Uterus (tissue), 3 donors: ENCODE measurements at regions not wholly inside any gene's neighbourhood (a gene's known extent, or its start where the extent isn't known, plus 50 kb on each side); places are given as distances from the start of the nearest gene placed in this dataset.

ENCODE experiments used
- DNase-seq, 2 donors: peaks; one replicate each; pipeline ENCODE4 v3.0.0-alpha.2; 2019 to 2020
- H3K27ac ChIP-seq, 2 donors: fragments of 200-600 bp; sonication (generic); 1 replicate in 1 of 2; 2 replicates in 1 of 2; pipeline ENCODE4 v1.5.1; 2016 to 2018
- H3K27me3 ChIP-seq, 2 donors: fragments of 200-600 bp; sonication (generic); one replicate each; pipeline ENCODE4 v1.5.1; 2018 to 2019; ENCODE audit warnings: control low read depth in 1 of 2
- H3K36me3 ChIP-seq, 2 donors: fragments of 200-600 bp; sonication (generic); one replicate each; pipeline ENCODE4 v1.5.1; 2019; ENCODE audit warnings: control low read depth in 1 of 2
- H3K4me1 ChIP-seq, 2 donors: fragments of 200-600 bp; sonication (generic); one replicate each; pipeline ENCODE4 v1.5.1; 2018 to 2019; ENCODE audit warnings: control low read depth in 1 of 2
- H3K4me3 ChIP-seq, 2 donors: fragments of 200-600 bp; sonication (generic); 1 replicate in 1 of 2; 2 replicates in 1 of 2; pipeline ENCODE4 v1.5.1; 2018 to 2019; ENCODE audit warnings: mild to moderate bottlenecking in 1 of 2
- H3K9me3 ChIP-seq, 2 donors: fragments of 200-600 bp; sonication (generic); one replicate each; pipeline ENCODE4 v1.5.1; 2019; ENCODE audit warnings: control low read depth in 1 of 2
- CTCF ChIP-seq, 4 experiments: fragments of 200-600 bp in 2 of 4; fragments of 450-650 bp in 2 of 4; sonication (generic) in 2 of 4; IDR thresholded peaks; one replicate each; pipeline ENCODE4 v1.5.1; 2016 to 2019; ENCODE audit warnings: antibody characterized with exemption in 4 of 4, mild to moderate bottlenecking in 2 of 4, moderate library complexity in 1 of 4
- POLR2A ChIP-seq, 2 donors: fragments of 450-650 bp; IDR thresholded peaks; one replicate each; pipeline ENCODE4 v1.6.1; 2016; ENCODE audit warnings: antibody characterized with exemption in 2 of 2, mild to moderate bottlenecking in 1 of 2, moderate library complexity in 1 of 2
- intact Hi-C: fragments of 100-400 bp; cut with DNase I; formaldehyde crosslinking; loops from one replicate; pipeline ENCODE4 v1.15.1; 2023; ENCODE audit warnings: low total_unique reads
- donor health status: DM: yes; HTN: yes; CAD: no.

DNA sequence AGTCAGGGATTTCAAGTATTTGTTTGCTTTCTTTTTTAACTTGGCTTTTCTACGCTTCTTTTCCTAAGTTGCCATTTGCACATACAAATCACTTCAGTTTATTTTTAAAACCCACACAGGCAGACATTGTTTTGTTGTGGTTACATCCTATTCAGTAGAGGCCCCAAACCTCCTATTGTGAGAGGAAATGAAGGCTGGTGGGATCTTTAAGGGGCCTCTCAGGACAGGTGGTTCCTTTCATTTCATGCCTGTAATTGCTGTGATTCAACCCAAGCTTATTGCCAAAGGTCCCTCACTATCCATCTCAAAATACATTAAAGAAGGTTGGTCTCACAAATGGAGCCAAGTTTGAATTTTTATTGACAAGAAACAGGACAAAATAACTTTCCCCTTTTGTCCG lies 257.1 kb downstream of the ADAMTS20 start:
- no peaks in the 10 kb centered on the region for H3K36me3 ChIP-seq
- no peak for TF ChIP-seq POLR2A (IDR thresholded peaks at IDR 0.05)
- TF ChIP-seq CTCF (IDR thresholded peaks at IDR 0.05): no peak
- H3K27ac ChIP-seq: no peak overlapping the region
- no peak for DNase-seq
- H3K9me3 ChIP-seq: no peaks in the 10 kb centered on the region
- no peak overlapping the region for H3K4me3 ChIP-seq
- H3K4me1 ChIP-seq: no peaks in the 10 kb centered on the region
- no peaks in the 10 kb centered on the region for H3K27me3 ChIP-seq
- intact Hi-C loops: no loop called here

- intact Hi-C loops: no loop called here
- Histone ChIP-seq H3K27me3 (no peaks in the 10 kb centered on the region), H3K4me3 (no peak overlapping the region), H3K4me1 (no peaks in the 10 kb centered on the region), H3K36me3 (no peaks in the 10 kb centered on the region), H3K27ac (no peak overlapping the region), H3K9me3 (no peaks in the 10 kb centered on the region)
- TF ChIP-seq POLR2A (IDR thresholded peaks at IDR 0.05) (no peak), CTCF (IDR thresholded peaks at IDR 0.05) (no peak)
- DNase-seq: no peak
Measured at GRCh38 chr12:43294147-43294546, 257.9 kb downstream of the ADAMTS20 start.

GRCh38 chr12:43293396-43293795 lies 258.6 kb downstream of the ADAMTS20 start:
- intact Hi-C loops: no loop called here
- no peaks in the 10 kb centered on the region for H3K4me1 ChIP-seq
- no peak for DNase-seq
- no peaks in the 10 kb centered on the region for H3K27me3 ChIP-seq
- no peak overlapping the region for H3K4me3 ChIP-seq
- no peaks in the 10 kb centered on the region for H3K9me3 ChIP-seq
- H3K27ac ChIP-seq: no peak overlapping the region
- no peak for TF ChIP-seq POLR2A (IDR thresholded peaks at IDR 0.05)
- no peak for TF ChIP-seq CTCF (IDR thresholded peaks at IDR 0.05)
- H3K36me3 ChIP-seq: no peaks in the 10 kb centered on the region

GRCh38 chr12:43292699-43293098 lies 259.3 kb downstream of the ADAMTS20 start:
- Histone ChIP-seq H3K4me3 (no peak overlapping the region), H3K27me3 (no peaks in the 10 kb centered on the region), H3K9me3 (no peaks in the 10 kb centered on the region), H3K4me1 (no peaks in the 10 kb centered on the region), H3K27ac (peak overlapping the region in 1 of 2 donors; percentile 13), H3K36me3 (no peaks in the 10 kb centered on the region)
- DNase-seq: no peak
- TF ChIP-seq CTCF (IDR thresholded peaks at IDR 0.05) (no peak), POLR2A (IDR thresholded peaks at IDR 0.05) (no peak)
- intact Hi-C loops: no loop called here

GRCh38 chr12:43291516-43291915 lies 260.5 kb downstream of the ADAMTS20 start:
- no peak overlapping the region for H3K4me3 ChIP-seq
- H3K36me3 ChIP-seq: no peaks in the 10 kb centered on the region
- no peak for DNase-seq
- H3K4me1 ChIP-seq: no peaks in the 10 kb centered on the region
- H3K9me3 ChIP-seq: no peaks in the 10 kb centered on the region
- no peak overlapping the region for H3K27ac ChIP-seq
- no peak for TF ChIP-seq CTCF (IDR thresholded peaks at IDR 0.05)
- TF ChIP-seq POLR2A (IDR thresholded peaks at IDR 0.05): no peak
- intact Hi-C loops: no loop called here
- no peaks in the 10 kb centered on the region for H3K27me3 ChIP-seq
